ENCODE measurements at regions not wholly inside any gene's neighbourhood (a gene's known extent, or its start where the extent isn't known, plus 50 kb on each side); places are given as distances from the start of the nearest gene placed in this dataset.

- FAIRE-seq (no peak), ATAC-seq (no peak), DNase-seq (ENCODE audit: low spot score) (no peak)
- in situ Hi-C loops (cut with HindIII; ENCODE audit: extremely low pct_ligation_motif_present, low pct_unique_long_range_greater_than_20kb) (no loop called here), intact Hi-C loops (cut with micrococcal nuclease; ENCODE audit: unreplicated experiment) (no loop called here)
- no peak overlapping the region for H2AFZ ChIP-seq (ENCODE audit: low read length)
- 0 out of 2 replicates have a peak, but pooled peaks cover 6% of the 10 kb centered on the region for H3K4me1 ChIP-seq (ENCODE audit: insufficient read depth, low read length)
- no peak overlapping the region for H3K4me2 ChIP-seq (ENCODE audit: low read depth, low read length)
- POLR2A ChIA-PET: no interaction called here
- H3K36me3 ChIP-seq (replicated peaks in 1 of 2; ENCODE audit: control insufficient read depth in 1 of 2, insufficient read depth in 2 of 2, low read length in 2 of 2): no peaks in the 10 kb centered on the region
- no peaks in the 10 kb centered on the region for H3K9me3 ChIP-seq (ENCODE audit: low read length)
- BruUV-seq (replicated peaks): no TSS peak
- CTCF ChIA-PET (ENCODE audit: low intra/inter-chr PET ratio, low total read pairs): no interaction called here
- H4K20me1 ChIP-seq (ENCODE audit: insufficient read depth, low read length): no peaks in the 10 kb centered on the region
- H3K4me3 ChIP-seq (replicated peaks in 1 of 3; ENCODE audit: insufficient read depth in 1 of 3, low read depth in 2 of 3, low read length in 3 of 3): no peak overlapping the region
- no peak overlapping the region for H3K9ac ChIP-seq (ENCODE audit: insufficient read depth, low read depth, low read length)
- TF ChIP-seq AKNA (CRISPR knock-in tag; IDR thresholded peaks at IDR 0.05; ENCODE audit: borderline replicate concordance): no peak
- no peak for TF ChIP-seq RAD51 (IDR thresholded peaks at IDR 0.05; ENCODE audit: borderline replicate concordance)
- no peak for TF ChIP-seq MLLT10 (CRISPR knock-in tag; IDR thresholded peaks at IDR 0.05)
- TF ChIP-seq MLX (CRISPR knock-in tag; IDR thresholded peaks at IDR 0.05): no peak
- no peak for TF ChIP-seq ZBTB8A (CRISPR knock-in tag; IDR thresholded peaks at IDR 0.05; ENCODE audit: borderline replicate concordance, low read depth)
- no peak for TF ChIP-seq ZNF891 (CRISPR knock-in tag; IDR thresholded peaks at IDR 0.05)
- no peak for TF ChIP-seq HOXA7 (CRISPR knock-in tag; IDR thresholded peaks at IDR 0.05)
- TF ChIP-seq HNF4A (CRISPR knock-in tag; IDR thresholded peaks at IDR 0.05): no peak
- no peak for TF ChIP-seq NR2F1 (CRISPR knock-in tag; IDR thresholded peaks at IDR 0.05)
- TF ChIP-seq EEA1 (CRISPR knock-in tag; IDR thresholded peaks at IDR 0.05; ENCODE audit: borderline replicate concordance): no peak
- TF ChIP-seq NRL (CRISPR knock-in tag; IDR thresholded peaks at IDR 0.05; ENCODE audit: borderline replicate concordance): no peak
- H3K27me3 ChIP-seq (ENCODE audit: control insufficient read depth in 1 of 2, insufficient read depth in 2 of 2, low read length in 2 of 2): no peaks in the 10 kb centered on the region; a peak in 1 of 5 replicates
- no peak overlapping the region for H3K27ac ChIP-seq (ENCODE audit: extremely low read length, insufficient read depth, low read length)
- H3K79me2 ChIP-seq (ENCODE audit: insufficient read depth, low read length): no peaks in the 10 kb centered on the region
- WGBS (ENCODE audit: low lambda C conversion rate): 38% methylated on average over 12 of the region's 12 CpGs
These were observed 265.3 kb downstream of the TFAP2A start for GRCh38 chr6:10149603-10150002.

All from HepG2 (cell line).